ENCODE measurements at regions not wholly inside any gene's neighbourhood (a gene's known extent, or its start where the extent isn't known, plus 50 kb on each side); places are given as distances from the start of the nearest gene placed in this dataset.

- no peak for TF ChIP-seq REST (IDR thresholded peaks at IDR 0.05; ENCODE audit: low read depth, low read length)
- TF ChIP-seq RXRA (IDR thresholded peaks at IDR 0.05; ENCODE audit: borderline replicate concordance, low read depth) = no peak
- no peak for TF ChIP-seq JUND (IDR thresholded peaks at IDR 0.05)
- no peak for TF ChIP-seq RFX5 (IDR thresholded peaks at IDR 0.05; ENCODE audit: low read length)
- TF ChIP-seq CTCF (IDR thresholded peaks at IDR 0.05) = peak; percentile 50
- no peak for TF ChIP-seq TAF1 (IDR thresholded peaks at IDR 0.05; ENCODE audit: borderline replicate concordance, low read depth, low read length)
- TF ChIP-seq IRF3 (IDR thresholded peaks at IDR 0.05; ENCODE audit: low read depth, low read length) = no peak
- TF ChIP-seq PBX3 (IDR thresholded peaks at IDR 0.05) = no peak
- TF ChIP-seq MAX (IDR thresholded peaks at IDR 0.05; ENCODE audit: low read depth) = no peak
- TF ChIP-seq TCF12 (IDR thresholded peaks at IDR 0.05) = no peak
- no peak for TF ChIP-seq FOXM1 (IDR thresholded peaks at IDR 0.05; ENCODE audit: low read depth)
- no peak for TF ChIP-seq EP300 (IDR thresholded peaks at IDR 0.05; ENCODE audit: borderline replicate concordance in 1 of 2, low read depth in 1 of 2, low read length in 1 of 2)
- no peak for TF ChIP-seq MXI1 (IDR thresholded peaks at IDR 0.05; ENCODE audit: low read depth, low read length)
Observed at GRCh38 chr7:121544238-121544637, 148.1 kb upstream of the FAM3C start.

Data from SK-N-SH (cell line).